GM18519 (cell line): ENCODE measurements at regions not wholly inside any gene's neighbourhood (a gene's known extent, or its start where the extent isn't known, plus 50 kb on each side); places are given as distances from the start of the nearest gene placed in this dataset.

Experiments
- ATAC-seq: cut with Tn5 transposase; IDR thresholded peaks from one replicate; pipeline ENCODE4 v1.9.1; 2021; ENCODE audit warnings: mild to moderate bottlenecking, moderate library complexity; ENCODE audit not compliant: unreplicated experiment, low FRiP score

GRCh38 chr20:41818369-41818768, 200.2 kb upstream of the CHD6 start:
- no peak for ATAC-seq

- no peak for ATAC-seq
These were observed 193.3 kb upstream of the CHD6 start for GRCh38 chr20:41811456-41811855.

GRCh38 chr20:41800040-41800439, 181.9 kb upstream of the CHD6 start:
- ATAC-seq: no peak

- ATAC-seq: no peak
These were observed 180.8 kb upstream of the CHD6 start for GRCh38 chr20:41798930-41799502.

DNA sequence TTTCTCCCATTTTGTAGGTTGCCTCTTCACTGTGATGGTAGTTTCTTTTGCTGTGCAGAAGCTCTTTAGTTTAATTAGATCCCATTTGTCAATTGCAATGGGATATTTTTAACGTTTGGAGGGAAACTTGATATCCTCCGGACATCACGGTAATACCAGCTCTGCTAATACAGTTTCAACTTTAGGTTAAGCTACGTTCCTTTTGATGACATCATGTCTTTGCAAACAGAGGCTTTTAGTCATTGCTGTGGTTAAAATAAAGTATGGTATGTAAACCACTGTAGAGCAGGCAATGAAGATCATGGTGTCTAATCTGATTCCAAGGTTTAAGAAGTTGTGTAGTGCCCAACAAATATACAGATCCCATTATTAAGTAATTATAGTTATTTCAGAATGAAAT, 168.0 kb upstream of the CHD6 start:
- ATAC-seq: no peak

- ATAC-seq: no peak
These were observed 166.2 kb upstream of the CHD6 start for GRCh38 chr20:41784209-41784958.

DNA sequence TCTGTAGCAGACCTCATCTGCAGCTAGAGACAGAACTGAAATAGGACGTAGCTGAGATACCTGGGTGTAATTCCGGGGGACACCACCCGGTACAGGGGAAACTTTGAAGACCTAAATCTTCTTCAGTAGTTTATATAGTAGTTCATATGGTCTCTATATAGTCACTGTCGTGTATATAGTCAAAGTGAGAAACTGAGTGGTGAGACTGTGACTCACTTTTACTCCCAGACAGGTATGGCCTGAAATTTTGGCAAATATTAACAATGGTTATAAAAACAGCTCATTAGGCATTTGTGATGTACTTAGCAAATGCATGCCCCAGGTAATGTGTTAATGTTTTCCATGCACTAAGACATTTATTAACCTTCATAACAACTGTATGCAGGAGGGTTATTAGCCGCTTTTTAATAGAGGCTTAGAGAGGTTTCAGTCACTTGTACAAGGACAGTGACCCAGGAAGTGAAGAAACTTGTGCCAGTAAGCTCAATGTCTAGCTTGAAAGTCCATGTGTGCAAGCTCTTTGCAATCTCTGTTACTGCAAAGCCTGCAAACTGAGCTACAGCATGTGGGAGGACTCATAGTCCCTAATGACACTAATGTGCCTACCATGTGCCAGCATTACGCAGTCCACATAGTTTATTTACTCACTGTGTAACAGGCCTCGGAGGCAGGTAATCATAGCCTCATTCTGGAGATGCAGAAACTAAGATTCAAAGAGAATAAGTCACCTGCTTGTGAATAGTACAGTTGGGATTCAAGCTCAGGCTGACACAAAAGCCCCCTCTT, 165.4 kb upstream of the CHD6 start:
- ATAC-seq: no peak

DNA sequence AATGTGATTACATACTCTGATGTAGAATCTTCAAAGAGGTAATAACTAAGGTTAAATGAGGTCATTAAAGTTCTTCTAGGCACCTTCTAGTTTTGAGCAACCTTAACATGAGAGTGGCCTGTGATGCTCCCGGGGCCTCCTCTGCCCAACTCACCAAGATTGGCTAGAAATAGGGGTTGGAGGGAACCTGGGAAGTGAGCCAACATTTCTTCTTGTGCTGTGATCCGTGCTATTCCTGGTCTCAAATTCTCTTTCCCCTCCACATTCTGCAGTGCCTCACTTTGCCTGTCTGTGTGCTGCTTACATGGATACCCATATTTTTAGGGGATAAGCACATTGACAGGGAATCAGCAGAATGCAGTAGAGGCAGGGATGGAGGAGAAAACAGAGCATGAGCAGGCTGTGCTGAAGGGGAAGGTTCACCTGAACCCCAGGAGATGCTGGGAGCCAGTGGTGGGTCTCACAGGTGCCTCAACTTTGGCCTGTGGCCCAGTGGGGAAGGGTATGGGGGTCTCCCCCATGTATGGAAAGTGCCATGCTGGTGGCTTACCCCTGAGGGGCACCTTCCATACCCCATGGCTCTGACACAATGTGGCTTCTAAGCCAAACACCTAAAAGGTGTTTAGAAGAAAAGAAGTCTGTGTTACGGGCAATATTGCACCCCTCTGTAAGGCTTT, 164.7 kb upstream of the CHD6 start:
- no peak for ATAC-seq

- no peak for ATAC-seq
These were observed 164.1 kb upstream of the CHD6 start for GRCh38 chr20:41782255-41782654.

DNA sequence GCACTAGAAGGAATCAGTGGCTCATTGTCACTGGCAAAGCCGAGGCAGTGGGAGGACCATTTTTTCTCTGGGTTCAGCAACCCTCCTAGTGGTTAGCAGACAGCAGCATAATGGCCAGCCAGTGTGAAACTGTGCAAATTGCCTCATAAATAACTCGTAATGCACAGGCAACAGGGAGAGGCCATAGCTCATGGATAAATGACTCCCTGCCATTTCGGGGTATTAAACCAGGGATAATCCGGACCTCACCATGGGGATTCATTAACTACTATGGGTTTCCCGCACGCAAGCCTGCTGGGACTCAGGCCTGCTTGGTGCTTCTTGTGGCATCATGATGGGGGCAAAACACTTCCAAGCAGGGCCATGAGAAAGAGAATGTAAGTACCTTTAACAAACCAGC, 158.2 kb upstream of the CHD6 start:
- ATAC-seq: no peak

DNA sequence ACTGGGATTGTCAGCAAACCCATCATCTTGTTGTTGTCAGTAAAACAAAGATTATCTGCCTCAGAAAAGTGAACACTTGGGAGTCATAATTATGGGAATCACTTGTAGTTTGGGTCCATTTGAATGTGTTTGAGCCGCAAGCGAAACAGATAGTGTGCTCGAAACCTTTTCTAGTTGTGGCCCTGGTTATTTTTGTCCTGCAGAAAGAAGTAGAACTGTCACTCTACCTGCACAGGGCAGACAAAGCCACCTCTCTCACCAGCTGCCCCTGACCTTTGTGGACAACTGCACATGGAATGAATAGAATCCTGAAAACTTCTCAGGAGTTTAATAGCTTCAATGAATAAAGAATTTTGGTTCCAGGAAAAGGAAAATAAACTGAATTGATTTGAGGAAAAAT, 156.1 kb upstream of the CHD6 start:
- no peak for ATAC-seq

GRCh38 chr20:41770965-41771364, 152.8 kb upstream of the CHD6 start:
- ATAC-seq: no peak

DNA sequence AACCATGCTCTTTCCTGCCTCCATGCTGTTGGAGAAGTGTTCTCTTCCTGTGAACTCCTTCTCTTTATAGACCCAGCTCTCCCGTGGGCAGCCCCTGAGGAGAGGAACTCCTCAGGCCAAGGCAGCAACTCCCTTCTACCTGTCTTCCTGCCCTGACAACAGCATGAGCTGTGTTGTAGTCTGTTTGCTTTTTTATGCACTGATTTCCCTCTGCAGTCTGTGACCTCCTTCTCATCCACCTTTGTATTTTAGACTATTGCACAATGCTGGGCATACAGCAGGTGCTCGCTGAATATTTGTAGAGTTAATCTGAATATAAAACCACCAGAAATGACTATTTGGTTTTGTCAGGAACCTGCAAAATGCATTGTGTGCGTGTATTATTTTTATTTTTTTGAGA, 152.2 kb upstream of the CHD6 start:
- no peak for ATAC-seq

DNA sequence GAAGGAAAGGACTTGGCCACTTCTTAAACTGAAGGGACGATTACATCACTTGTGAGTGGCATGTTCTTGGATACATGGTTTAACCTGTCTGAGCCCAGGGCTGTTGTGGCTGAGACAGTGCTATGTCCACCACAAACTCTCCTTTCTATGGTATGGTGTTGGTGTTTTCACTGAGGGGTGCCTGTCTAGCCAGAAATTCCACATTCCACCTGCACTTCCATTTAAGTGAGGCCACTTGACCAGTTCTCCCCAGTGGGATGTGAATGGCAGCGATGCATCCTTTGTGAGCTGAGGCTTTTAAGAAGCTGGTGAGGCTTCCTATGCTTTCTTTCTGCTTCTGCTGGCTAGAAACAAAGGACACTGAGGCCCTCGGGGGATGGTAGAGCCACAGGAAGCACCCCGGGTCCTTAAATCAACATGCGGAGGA, 151.4 kb upstream of the CHD6 start:
- no peak for ATAC-seq

- no peak for ATAC-seq
These were observed 132.0 kb upstream of the CHD6 start for GRCh38 chr20:41750137-41750536.

GRCh38 chr20:41748756-41749582, 130.8 kb upstream of the CHD6 start:
- no peak for ATAC-seq

DNA sequence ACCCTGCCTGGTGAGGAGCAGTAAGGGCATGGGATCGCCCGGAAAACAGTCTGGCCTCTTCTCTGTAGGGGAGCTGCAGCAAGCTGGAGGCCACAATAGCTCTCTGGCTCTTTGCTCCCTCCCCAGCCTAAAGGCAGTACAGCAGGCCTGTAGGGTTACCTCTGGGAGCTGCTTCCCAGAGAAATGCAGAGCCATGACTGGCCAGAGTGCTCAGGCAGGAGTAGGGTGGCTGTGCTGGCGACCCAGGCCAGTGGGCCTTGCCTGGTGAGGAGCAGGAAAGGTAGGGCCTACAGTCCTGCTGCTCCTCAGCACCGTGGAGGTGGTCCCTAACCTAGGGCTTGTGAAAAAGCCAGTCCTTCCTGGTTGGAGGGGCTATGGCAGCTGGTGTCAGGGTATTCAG, 129.9 kb upstream of the CHD6 start:
- ATAC-seq: no peak

GRCh38 chr20:41747226-41747625, 129.0 kb upstream of the CHD6 start:
- ATAC-seq: no peak

DNA sequence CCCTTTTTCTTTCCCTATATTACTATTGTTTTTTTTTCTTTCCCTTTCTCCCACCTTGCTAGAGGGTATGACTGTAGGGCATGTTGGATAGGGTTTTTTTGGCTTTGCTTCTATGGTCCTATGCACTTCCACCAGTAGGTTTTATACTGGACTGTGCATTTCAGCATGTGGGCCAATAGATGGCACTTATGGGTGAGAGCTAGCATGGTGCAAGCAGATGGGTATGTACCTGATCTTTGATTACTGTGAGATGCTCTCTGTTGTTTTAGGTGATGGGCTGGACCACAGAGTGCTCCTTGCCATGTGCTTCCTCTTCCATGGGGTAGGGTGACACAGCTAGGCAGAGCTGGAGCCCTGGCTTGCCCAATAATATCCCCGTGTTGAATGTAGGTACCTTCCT, 128.5 kb upstream of the CHD6 start:
- ATAC-seq: no peak

DNA sequence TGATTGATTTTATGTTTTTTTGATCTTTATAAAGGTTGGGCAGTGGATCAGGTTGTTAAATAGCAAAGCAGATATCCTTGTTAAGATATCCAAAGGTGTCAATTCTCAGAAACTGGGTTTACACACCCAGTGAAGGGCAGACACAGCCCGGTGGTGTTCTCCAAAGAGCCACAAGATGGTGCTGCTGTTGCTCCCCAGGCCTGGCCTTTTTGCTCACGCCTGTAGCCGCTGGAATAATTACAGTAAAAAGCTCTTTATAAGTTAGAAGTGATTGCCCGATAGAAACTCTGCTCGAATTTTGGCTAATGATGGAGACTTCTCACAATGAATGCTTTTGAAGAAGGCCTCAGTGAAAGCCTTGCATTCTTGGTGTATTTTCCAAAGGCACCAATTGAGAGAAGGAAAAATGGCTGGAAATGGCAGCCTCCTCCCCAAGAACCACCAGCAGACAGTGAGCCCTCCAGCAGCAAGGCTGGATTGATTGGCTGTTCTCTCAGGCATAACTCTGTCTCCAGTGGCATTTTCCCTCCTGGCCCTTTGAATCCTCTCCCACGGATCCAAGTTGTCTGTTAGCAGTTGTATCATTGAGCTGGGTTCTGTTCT, 120.5 kb upstream of the CHD6 start:
- no peak for ATAC-seq
